ENCODE measurements at regions not wholly inside any gene's neighbourhood (a gene's known extent, or its start where the extent isn't known, plus 50 kb on each side); places are given as distances from the start of the nearest gene placed in this dataset.

DNA sequence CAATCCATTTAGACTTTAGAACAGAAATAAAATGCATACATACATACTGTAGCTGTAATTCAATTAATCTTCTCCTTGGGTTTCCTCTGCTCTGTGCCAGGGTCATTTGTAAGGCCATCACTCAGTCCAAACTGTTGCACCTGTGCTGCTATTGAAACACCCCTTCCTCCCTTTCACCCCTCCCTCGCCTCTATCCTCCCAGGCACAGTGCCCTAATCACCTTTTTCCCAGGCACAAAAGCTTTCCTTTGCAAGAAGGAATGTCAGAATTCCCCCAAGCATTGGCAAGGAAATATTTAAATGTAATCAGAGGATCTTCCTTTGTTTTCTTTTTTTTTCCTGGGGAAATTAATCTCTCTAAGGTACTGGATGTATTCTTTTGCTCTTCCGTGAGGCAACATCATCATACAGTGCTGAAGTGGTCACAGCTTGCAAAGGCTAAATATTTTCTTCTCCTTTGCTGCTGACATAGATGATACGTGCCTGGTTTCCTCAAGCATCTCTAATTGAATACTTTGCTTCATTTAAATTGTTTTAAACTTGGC is 339.3 kb upstream of the NR5A2 start:
- H3K36me3 Mint-ChIP-seq (ENCODE audit: insufficient read depth), result no peaks in the 10 kb centered on the region
- H3K27me3 Mint-ChIP-seq (ENCODE audit: low read depth), result peaks cover 23% of the 10 kb centered on the region
- no peak for DNase-seq

DNA sequence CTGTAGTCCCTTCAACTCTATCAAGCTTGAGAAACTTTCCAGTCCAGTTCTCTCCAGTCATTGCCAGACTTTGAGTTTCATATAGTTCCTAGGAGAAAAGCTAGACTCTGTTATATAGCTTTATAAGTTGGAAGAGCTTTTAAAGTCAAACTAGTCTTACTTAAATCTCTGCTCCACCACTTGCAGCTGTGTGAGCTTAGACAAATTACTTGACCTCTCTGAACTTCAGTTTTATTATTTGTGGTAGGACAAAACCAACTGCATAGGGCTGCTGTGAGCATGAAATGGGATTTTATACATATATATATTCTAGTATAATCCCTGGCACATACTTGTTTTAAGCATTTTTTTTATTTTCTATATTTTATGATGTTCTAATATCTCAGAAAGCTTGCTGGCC is 338.7 kb upstream of the NR5A2 start:
- Mint-ChIP-seq H3K9me3 (no peaks in the 10 kb centered on the region), H3K4me1 (ENCODE audit: low read depth) (no peaks in the 10 kb centered on the region), H3K27me3 (ENCODE audit: low read depth) (peaks cover 26% of the 10 kb centered on the region), H3K4me3 (no peak overlapping the region), H3K36me3 (ENCODE audit: insufficient read depth) (no peaks in the 10 kb centered on the region)
- ATAC-seq (no peak), DNase-seq (no peak)

More for the DNA sequence above, 339.3 kb upstream of the NR5A2 start:
- Mint-ChIP-seq H3K4me1 (ENCODE audit: low read depth) (no peaks in the 10 kb centered on the region), H3K9me3 (no peaks in the 10 kb centered on the region), H3K4me3 (no peak overlapping the region)
- ATAC-seq, result no peak

DNA sequence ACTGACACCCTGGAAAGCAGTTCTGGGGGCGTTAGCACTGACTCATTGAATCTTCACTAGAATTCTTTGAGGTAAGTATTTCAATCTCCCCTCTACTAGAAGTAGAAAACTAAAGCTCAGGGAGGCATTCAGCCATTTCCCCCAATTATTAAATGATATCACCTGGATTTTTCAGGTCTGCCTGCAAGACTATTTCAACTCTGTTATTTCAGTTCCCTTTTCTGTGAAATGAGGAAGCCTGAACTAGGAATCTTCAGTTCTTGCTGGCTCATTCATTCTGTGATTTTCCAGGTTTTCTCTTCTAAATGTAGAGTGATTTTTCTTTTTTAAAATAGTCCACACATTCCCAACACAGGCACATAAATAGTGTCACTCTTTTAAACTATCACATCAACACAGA is 337.0 kb upstream of the NR5A2 start:
- no peaks in the 10 kb centered on the region for H3K9me3 Mint-ChIP-seq
- H3K36me3 Mint-ChIP-seq (ENCODE audit: insufficient read depth), result no peaks in the 10 kb centered on the region
- DNase-seq (no peak), ATAC-seq (no peak)
- H3K27me3 Mint-ChIP-seq (ENCODE audit: low read depth), result peaks cover 26% of the 10 kb centered on the region
- no peak overlapping the region for H3K4me3 Mint-ChIP-seq
- no peaks in the 10 kb centered on the region for H3K4me1 Mint-ChIP-seq (ENCODE audit: low read depth)

DNA sequence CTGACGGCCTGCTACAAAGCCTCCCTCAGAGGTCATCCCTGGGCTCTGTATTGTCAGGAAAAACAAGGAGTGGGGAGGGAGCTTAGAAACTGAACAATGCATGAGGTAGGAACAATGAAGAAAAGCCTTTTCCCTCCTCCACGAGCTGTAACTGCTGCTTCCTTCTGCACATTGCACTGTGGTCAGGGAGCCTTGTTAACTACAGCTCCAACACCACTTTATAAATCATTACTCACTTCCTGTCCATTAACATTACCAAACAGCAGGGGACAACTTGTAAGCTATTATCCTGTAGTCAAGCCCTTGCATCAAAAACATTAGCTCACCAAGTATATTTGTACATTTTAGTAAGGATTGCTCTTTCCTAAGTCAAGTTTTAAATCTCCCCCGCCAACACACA is 336.0 kb upstream of the NR5A2 start:
- H3K4me3 Mint-ChIP-seq, result no peak overlapping the region
- ATAC-seq (no peak), DNase-seq (no peak)
- no peaks in the 10 kb centered on the region for H3K4me1 Mint-ChIP-seq (ENCODE audit: low read depth)
- no peaks in the 10 kb centered on the region for H3K36me3 Mint-ChIP-seq (ENCODE audit: insufficient read depth)
- H3K27me3 Mint-ChIP-seq (ENCODE audit: low read depth), result peaks cover 23% of the 10 kb centered on the region
- H3K9me3 Mint-ChIP-seq, result no peaks in the 10 kb centered on the region

DNA sequence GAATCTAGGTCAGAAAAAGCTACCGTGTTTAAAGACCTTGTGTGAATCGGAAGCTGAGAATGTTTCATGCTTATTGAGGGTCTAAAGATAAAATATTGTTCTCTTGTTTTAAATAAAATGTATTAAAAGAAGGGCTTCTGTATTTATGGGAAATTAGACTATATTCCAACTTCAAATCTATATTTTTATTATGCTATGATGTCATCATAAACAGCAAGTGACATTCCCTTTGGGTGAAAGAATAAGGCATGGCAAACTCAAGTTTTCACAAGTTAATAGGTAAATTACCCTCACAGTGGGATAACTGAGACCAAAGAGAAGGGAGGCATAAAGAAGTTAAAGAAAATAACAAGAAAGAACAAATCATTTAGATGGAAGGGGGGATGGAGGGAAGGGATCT is 333.8 kb upstream of the NR5A2 start:
- Mint-ChIP-seq H3K36me3 (ENCODE audit: insufficient read depth) (no peaks in the 10 kb centered on the region), H3K27me3 (ENCODE audit: low read depth) (peaks cover 25% of the 10 kb centered on the region), H3K9me3 (no peaks in the 10 kb centered on the region), H3K4me1 (ENCODE audit: low read depth) (no peaks in the 10 kb centered on the region), H3K4me3 (no peak overlapping the region)
- no peak for ATAC-seq
- no peak for DNase-seq

DNA sequence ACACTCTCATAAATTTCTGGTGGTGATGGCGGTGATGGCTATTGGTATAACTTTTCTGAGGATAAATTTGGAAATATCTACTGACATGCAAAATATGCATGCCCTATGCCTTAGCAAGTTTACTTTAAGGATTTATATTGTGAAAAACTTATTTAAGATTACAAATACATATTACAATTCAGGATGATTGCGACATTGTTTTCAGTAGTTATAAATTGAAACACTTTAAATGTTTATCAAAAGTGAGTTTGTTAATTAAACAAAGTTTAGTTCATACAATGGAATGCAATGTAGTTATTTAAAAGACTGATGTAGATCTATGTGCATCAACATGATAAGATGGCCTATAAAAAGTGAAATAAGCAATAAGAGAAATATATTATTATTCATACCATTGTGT is 331.3 kb upstream of the NR5A2 start:
- Mint-ChIP-seq H3K36me3 (ENCODE audit: insufficient read depth) (no peaks in the 10 kb centered on the region), H3K27me3 (ENCODE audit: low read depth) (peaks cover 18% of the 10 kb centered on the region), H3K4me1 (ENCODE audit: low read depth) (peaks cover 1% of the 10 kb centered on the region), H3K9me3 (no peaks in the 10 kb centered on the region), H3K4me3 (no peak overlapping the region)
- no peak for DNase-seq
- ATAC-seq, result no peak

DNA sequence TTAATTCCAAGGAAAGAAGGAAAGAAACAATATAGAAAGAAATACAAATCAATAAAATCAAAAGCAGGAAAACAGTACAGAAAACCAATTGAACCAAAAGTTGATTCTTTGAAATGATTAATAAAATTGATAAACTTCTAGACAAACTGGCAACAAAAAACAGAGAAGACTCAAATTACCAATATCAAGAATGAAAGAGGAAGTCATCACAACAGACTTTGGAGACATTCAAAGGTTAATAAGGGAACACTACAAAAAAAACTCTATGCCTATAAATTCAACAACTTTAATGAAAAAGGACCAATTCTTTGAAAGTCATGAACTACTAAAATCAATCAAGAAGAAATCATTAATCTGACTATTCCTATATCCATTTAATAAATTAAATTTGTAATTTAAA is 329.3 kb upstream of the NR5A2 start:
- Mint-ChIP-seq H3K4me3 (no peak overlapping the region), H3K36me3 (ENCODE audit: insufficient read depth) (no peaks in the 10 kb centered on the region), H3K9me3 (no peaks in the 10 kb centered on the region), H3K4me1 (ENCODE audit: low read depth) (peaks cover 1% of the 10 kb centered on the region), H3K27me3 (ENCODE audit: low read depth) (peaks cover 6% of the 10 kb centered on the region)
- ATAC-seq (no peak), DNase-seq (no peak)

DNA sequence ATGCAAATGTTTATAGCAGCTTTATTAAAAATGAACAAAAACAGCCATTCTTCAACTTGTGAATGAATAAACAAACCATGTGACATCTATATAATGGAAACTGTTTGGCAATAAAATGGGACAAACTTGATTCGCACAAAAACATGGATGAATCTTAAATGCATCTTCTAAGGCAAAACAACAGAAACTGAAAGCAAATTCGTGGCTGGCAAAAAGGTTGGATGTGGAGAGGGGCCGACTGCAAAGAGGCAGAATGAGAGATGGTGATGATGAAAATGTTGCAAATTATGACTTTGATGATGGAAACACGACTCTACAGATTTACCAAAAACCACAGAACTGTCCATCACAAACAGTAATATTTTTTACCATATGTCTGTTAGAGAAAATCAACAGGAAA is 327.0 kb upstream of the NR5A2 start:
- Mint-ChIP-seq H3K9me3 (no peaks in the 10 kb centered on the region), H3K36me3 (ENCODE audit: insufficient read depth) (no peaks in the 10 kb centered on the region), H3K4me3 (no peak overlapping the region), H3K27me3 (ENCODE audit: low read depth) (peaks cover 5% of the 10 kb centered on the region), H3K4me1 (ENCODE audit: low read depth) (peaks cover 1% of the 10 kb centered on the region)
- ATAC-seq, result no peak
- no peak for DNase-seq

DNA sequence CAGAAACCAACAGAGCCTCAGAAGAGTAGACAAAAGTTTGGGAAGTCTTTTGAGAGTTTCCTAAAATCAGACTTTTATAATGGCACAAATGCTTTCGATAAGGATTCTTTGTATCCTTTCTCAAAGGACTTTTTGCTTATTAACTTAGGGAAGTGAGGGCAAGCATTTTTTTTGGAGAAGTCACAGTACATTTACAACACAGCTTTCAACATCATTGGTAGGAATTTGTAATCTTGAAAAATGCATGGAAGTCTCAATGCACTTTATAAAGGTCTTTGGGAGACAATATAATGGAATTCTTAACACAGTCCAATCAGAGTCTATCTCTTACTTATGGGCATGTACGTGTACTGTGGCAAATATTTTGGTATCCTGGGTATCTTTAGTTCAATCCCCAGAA is 325.8 kb upstream of the NR5A2 start:
- H3K36me3 Mint-ChIP-seq (ENCODE audit: insufficient read depth), result no peaks in the 10 kb centered on the region
- no peak overlapping the region for H3K4me3 Mint-ChIP-seq
- H3K4me1 Mint-ChIP-seq (ENCODE audit: low read depth), result peaks cover 1% of the 10 kb centered on the region
- DNase-seq (no peak), ATAC-seq (no peak)
- no peaks in the 10 kb centered on the region for H3K9me3 Mint-ChIP-seq
- H3K27me3 Mint-ChIP-seq (ENCODE audit: low read depth), result peaks cover 11% of the 10 kb centered on the region

DNA sequence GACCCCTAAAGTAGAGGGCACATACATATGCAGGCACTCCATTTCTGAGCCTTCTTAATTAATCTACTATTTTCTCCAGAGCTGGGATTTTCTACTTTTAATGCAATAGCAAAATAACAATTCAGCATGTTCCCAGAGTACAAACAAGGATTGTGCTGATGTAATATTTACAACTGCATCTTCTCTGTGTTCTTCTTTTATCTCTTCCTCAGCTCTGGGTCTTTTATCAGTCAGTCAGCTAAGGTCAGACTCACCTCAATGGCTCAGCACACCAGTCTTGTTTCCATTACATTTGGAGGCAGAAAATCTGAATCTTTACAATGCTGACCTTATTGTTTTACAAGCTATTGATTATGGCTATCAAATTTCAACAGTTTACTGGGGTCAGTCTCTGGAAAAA is 323.3 kb upstream of the NR5A2 start:
- DNase-seq (no peak), ATAC-seq (no peak)
- Mint-ChIP-seq H3K4me1 (ENCODE audit: low read depth) (peaks cover 1% of the 10 kb centered on the region), H3K9me3 (no peaks in the 10 kb centered on the region), H3K27me3 (ENCODE audit: low read depth) (peaks cover 9% of the 10 kb centered on the region), H3K4me3 (no peak overlapping the region), H3K36me3 (ENCODE audit: insufficient read depth) (no peaks in the 10 kb centered on the region)

DNA sequence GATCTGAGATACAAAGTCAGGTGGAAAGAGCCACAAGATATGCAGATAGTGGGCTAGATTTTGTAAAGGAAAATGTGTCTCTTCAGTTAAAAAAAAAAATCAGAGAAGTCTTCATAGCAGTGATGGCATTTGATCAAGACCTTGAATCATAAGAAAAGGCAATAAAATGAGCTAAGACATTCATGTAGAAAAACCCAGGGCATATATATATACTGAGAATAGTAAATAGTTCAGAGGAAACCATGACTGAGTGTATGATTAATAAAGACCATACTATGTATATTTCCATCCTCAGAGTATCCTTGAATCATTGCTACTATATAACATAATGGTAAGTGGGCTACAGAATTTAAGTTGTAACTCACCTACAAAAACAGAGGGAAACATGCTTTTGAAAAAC is 321.7 kb upstream of the NR5A2 start:
- Mint-ChIP-seq H3K9me3 (peaks cover 6% of the 10 kb centered on the region), H3K36me3 (ENCODE audit: insufficient read depth) (peaks cover 3% of the 10 kb centered on the region), H3K4me3 (no peak overlapping the region), H3K4me1 (ENCODE audit: low read depth) (no peaks in the 10 kb centered on the region), H3K27me3 (ENCODE audit: low read depth) (peaks cover 10% of the 10 kb centered on the region)
- DNase-seq, result no peak
- no peak for ATAC-seq

DNA sequence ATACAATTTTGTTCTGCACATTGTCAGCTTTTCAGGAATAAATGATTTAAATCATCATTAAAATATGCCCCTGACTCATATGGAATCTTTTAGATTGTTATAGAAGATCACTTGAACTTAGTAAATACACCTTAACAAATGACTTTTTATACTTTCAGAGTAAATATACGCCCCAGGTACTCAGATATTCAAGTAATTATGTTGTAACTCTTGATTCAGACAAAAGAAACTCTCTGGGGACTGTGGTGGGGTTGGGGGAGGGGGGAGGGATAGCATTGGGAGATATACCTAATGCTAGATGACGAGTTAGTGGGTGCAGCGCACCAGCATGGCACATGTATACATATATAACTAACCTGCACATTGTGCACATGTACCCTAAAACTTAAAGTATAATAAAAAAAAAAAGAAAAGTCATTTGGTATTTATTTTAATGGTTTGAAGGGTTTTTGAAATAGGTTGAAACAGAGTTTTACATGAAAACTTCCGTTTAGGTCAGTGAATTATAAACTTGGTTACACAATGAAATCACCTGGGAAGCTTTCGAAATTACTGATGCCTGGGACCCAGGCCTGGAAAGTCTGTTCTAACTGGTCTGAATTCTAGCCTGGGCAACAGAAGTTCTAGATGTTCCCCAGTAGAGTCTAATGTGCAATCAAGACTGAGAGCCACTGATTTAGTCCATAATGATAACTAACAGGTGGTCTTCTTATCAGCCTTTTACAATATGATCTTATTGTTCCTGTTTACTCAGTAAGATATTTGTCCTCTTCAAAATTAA is 320.5 kb upstream of the NR5A2 start:
- Mint-ChIP-seq H3K9me3 (peaks cover 13% of the 10 kb centered on the region), H3K36me3 (ENCODE audit: insufficient read depth) (peaks cover 3% of the 10 kb centered on the region), H3K4me3 (no peak overlapping the region), H3K27me3 (ENCODE audit: low read depth) (peaks cover 10% of the 10 kb centered on the region), H3K4me1 (ENCODE audit: low read depth) (no peaks in the 10 kb centered on the region)
- ATAC-seq (no peak), DNase-seq (no peak)

DNA sequence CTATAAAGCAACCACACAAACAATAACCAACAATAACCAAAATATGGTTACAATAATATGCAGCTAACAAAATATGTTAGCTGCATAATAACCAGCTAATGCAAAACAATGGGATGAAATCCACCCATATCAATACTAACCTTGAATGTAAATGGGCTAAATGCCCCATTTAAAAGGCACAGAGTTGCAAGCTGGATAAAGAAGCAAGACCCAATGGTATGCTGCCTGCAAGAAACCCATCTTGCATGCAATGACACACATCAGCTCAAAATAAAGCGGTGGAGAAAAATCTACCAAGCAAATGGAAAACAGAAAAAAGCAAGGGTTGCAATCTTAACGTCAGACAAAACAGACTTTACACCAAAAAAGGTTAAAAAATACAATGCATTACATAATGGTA is 316.5 kb upstream of the NR5A2 start:
- H3K9me3 Mint-ChIP-seq, result peaks cover 13% of the 10 kb centered on the region
- H3K27me3 Mint-ChIP-seq (ENCODE audit: low read depth), result peaks cover 11% of the 10 kb centered on the region
- DNase-seq (no peak), ATAC-seq (no peak)
- H3K4me3 Mint-ChIP-seq, result no peak overlapping the region
- H3K4me1 Mint-ChIP-seq (ENCODE audit: low read depth), result no peaks in the 10 kb centered on the region
- peaks cover 3% of the 10 kb centered on the region for H3K36me3 Mint-ChIP-seq (ENCODE audit: insufficient read depth)

DNA sequence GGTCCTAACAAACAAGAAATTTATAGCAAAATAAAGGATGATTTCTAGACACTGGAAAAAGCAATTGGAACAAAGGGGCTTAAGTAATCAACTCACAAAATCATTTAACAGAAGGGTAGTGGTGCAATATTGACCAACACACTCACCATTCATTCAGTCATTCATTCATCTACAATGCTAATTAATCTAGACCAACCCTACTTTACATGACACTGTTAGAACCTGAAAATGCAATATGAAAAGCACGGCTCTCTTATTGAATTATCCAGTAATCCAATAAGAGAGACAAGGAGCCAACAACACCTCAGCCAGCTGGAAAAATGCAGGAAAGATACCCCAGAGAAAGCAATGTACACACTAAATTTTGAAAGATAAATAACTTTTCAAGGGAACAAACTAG is 310.8 kb upstream of the NR5A2 start:
- no peaks in the 10 kb centered on the region for H3K36me3 Mint-ChIP-seq (ENCODE audit: insufficient read depth)
- peaks cover 4% of the 10 kb centered on the region for H3K9me3 Mint-ChIP-seq
- ATAC-seq (no peak), DNase-seq (no peak)
- H3K4me1 Mint-ChIP-seq (ENCODE audit: low read depth), result no peaks in the 10 kb centered on the region
- peaks cover 5% of the 10 kb centered on the region for H3K27me3 Mint-ChIP-seq (ENCODE audit: low read depth)
- H3K4me3 Mint-ChIP-seq, result no peak overlapping the region

DNA sequence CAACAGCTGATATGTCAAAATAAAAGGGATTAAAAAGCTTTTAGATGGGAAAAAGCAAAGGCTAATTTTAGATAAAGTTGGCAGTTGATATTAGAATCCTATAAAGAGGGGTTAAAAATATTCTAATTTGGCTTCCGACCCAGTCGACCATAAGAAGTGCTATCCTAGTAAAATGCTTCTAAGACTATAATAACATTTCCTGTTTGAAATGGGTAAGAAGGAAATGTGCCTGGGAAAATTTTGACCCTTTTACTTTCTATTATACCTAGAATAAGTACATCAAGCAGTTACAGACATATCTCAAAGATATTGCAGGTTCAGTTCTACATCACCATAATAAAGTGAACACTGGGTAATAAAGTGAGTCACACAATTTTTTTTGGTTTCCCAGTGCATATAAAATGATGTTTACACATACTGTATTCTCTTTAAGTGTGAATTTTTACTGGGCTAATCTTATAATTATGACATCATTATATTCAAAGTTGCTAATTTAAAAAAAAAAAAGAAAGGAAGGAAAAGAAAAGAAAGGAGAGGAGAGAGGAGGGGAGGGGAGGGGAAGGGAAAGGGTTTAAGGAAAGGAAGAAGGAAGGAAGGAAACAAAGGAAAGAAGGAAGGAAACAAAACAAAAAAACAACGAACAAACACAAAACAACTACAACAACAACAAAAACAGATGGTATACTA is 308.2 kb upstream of the NR5A2 start:
- Mint-ChIP-seq H3K9me3 (no peaks in the 10 kb centered on the region), H3K4me1 (ENCODE audit: low read depth) (no peaks in the 10 kb centered on the region), H3K36me3 (ENCODE audit: insufficient read depth) (no peaks in the 10 kb centered on the region), H3K4me3 (no peak overlapping the region), H3K27me3 (ENCODE audit: low read depth) (no peaks in the 10 kb centered on the region)
- ATAC-seq, result no peak
- no peak for DNase-seq
